Fibroblast of the aortic adventitia (primary cell): ENCODE measurements at regions not wholly inside any gene's neighbourhood (a gene's known extent, or its start where the extent isn't known, plus 50 kb on each side); places are given as distances from the start of the nearest gene placed in this dataset.

ENCODE experiments used
- DNase-seq: peaks from one replicate; pipeline ENCODE4 v3.0.0-alpha.2; 2010; ENCODE audit warnings: low read depth
- H3K4me3 ChIP-seq: 2 replicates; pipeline ENCODE4 v1.5.1; 2011; ENCODE audit warnings: low read depth, mild to moderate bottlenecking, control low read depth, low read length, moderate library complexity
- CTCF ChIP-seq: IDR thresholded peaks from 2 replicates; pipeline ENCODE4 v1.5.1; 2011; ENCODE audit warnings: mild to moderate bottlenecking, low read length, control low read depth, inconsistent platforms; ENCODE audit not compliant: insufficient read depth

- DNase-seq = no peak
- TF ChIP-seq CTCF = no peak
- H3K4me3 ChIP-seq = no peak overlapping the region
Observed at GRCh38 chr3:168828536-168828935, 732.8 kb upstream of the GOLIM4 start.

GRCh38 chr3:168828014-168828413 is 732.3 kb upstream of the GOLIM4 start:
- no peak overlapping the region for H3K4me3 ChIP-seq
- TF ChIP-seq CTCF = no peak
- DNase-seq = no peak

GRCh38 chr3:168824107-168824506 is 728.4 kb upstream of the GOLIM4 start:
- DNase-seq = no peak
- no peak overlapping the region for H3K4me3 ChIP-seq
- no peak for TF ChIP-seq CTCF

DNA sequence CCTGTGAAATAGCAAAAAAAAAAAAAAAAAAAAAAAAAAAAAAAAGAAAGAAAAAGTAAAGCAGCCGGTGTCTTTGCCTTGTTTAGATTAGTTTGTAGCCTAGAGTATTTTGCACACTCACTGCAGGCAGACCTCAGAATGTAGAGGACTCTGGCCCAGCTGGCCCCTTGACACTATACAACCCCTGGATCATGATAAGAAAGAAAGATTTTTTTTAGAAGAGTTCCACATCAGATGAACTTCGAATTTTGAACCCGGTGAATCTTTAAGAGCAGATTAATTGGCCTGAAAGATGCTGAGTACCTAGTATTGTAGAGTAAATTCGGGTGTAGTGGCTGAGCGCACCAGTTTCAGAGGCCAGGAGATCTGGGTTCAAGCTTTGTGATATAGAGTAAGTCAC is 727.7 kb upstream of the GOLIM4 start:
- no peak overlapping the region for H3K4me3 ChIP-seq
- TF ChIP-seq CTCF = no peak
- DNase-seq = no peak

DNA sequence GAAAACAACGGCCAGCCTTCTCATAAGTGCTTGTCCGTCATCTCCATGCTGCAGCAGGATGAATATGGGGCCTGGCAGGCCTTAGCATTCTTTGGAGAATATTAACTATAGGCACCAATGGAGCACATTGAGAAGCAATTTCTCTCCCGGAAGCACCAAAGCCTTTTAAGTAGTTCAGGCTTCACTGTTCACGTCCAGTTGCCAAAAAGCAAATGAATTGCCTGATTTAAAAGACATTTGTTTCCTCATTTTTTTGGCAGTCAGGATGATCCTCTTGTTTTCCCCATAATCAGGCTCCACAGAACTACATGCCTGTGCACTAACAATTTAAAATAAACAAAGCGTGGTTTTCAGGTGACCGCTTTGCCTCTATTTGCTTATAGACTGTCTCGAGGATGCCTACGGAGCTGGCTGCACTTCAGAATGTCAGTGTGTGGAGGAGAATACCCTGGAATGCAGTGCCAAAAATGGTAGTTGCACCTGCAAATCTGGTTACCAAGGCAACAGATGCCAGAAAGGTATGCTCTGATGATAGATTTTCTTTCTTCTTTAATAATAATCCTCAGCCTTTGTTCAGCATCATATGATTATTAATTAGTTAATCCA is 725.2 kb upstream of the GOLIM4 start:
- no peak overlapping the region for H3K4me3 ChIP-seq
- DNase-seq = no peak
- TF ChIP-seq CTCF = no peak

DNA sequence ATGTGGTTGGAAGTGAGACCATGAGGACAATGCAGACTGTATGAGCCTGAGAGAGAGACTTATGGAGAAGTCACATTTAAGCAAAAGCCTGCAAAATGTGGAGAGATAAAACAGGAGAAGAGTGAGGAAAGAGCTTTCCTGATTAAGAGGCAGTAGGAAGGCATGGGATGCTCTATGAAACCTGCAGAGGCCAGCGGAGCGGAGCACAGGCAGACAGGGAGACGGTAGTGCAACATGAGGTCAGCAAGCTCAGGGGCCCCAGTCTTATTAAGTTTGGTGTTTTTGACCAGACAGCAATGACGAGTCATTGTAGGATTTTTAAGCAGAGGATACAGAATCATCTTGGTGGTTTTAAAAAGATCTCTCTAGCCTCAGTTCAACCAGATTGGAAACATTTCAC is 721.5 kb upstream of the GOLIM4 start:
- no peak for DNase-seq
- H3K4me3 ChIP-seq = no peak overlapping the region
- TF ChIP-seq CTCF = no peak

- H3K4me3 ChIP-seq = no peak overlapping the region
- DNase-seq = no peak
Observed at GRCh38 chr3:168815946-168816345, 720.2 kb upstream of the GOLIM4 start.

More at GRCh38 chr3:168815946-168816345, 720.2 kb upstream of the GOLIM4 start:
- no peak for TF ChIP-seq CTCF
